CD14-positive monocyte (primary cell): ENCODE measurements at regions not wholly inside any gene's neighbourhood (a gene's known extent, or its start where the extent isn't known, plus 50 kb on each side); places are given as distances from the start of the nearest gene placed in this dataset.
A peak's percentile ranks its signal among the peaks of the same experiment; 100 is the strongest.

Experiments used
- DNase-seq, 3 donors: peaks; one replicate each; pipeline ENCODE4 v3.0.0-alpha.2; 2011 to 2022
- H2AFZ ChIP-seq: 2 replicates; pipeline ENCODE4 v1.6.0; 2012; ENCODE audit warnings: mild to moderate bottlenecking, low read depth, low read length, inconsistent platforms; ENCODE audit not compliant: insufficient read depth, poor library complexity, severe bottlenecking
- H3K27ac ChIP-seq, 2 donors: 1 replicate in 1 of 2; 2 replicates in 1 of 2; pipeline ENCODE4 v1.5.1; 2012 to 2013; ENCODE audit warnings: low read length in 2 of 2, control low read depth in 1 of 2, inconsistent platforms in 1 of 2, low read depth in 1 of 2, mild to moderate bottlenecking in 1 of 2
- H3K27me3 ChIP-seq, 2 donors: one replicate each; pipeline versions ENCODE4 v1.6.0 to v1.6.1; 2011 to 2013; ENCODE audit warnings: low read length in 2 of 2; ENCODE audit not compliant: control insufficient read depth in 2 of 2, insufficient read depth in 2 of 2
- H3K36me3 ChIP-seq, 2 donors: replicated peaks in 1 of 2; 1 replicate in 1 of 2; 2 replicates in 1 of 2; pipeline versions ENCODE4 v1.5.1 to v1.6.1; 2012 to 2013; ENCODE audit warnings: low read length in 2 of 2, control low read depth in 1 of 2, inconsistent platforms in 1 of 2, mild to moderate bottlenecking in 1 of 2; ENCODE audit not compliant: insufficient read depth in 2 of 2, control insufficient read depth in 1 of 2
- H3K4me1 ChIP-seq, 2 donors: 1 replicate in 1 of 2; 2 replicates in 1 of 2; pipeline versions ENCODE4 v1.5.1 to v1.6.1; 2012 to 2013; ENCODE audit warnings: low read length in 2 of 2, control low read depth in 1 of 2, inconsistent platforms in 1 of 2, mild to moderate bottlenecking in 1 of 2, moderate library complexity in 1 of 2; ENCODE audit not compliant: insufficient read depth in 2 of 2, control insufficient read depth in 1 of 2
- H3K4me2 ChIP-seq: replicated peaks from 2 replicates; pipeline ENCODE3; 2012; ENCODE audit warnings: low read length, moderate library complexity, mild to moderate bottlenecking; ENCODE audit not compliant: poor library complexity, severe bottlenecking; ENCODE audit errors: extremely low read depth
- H3K4me3 ChIP-seq, 3 experiments: fragments of 200-600 bp in 1 of 3; sonication (generic) in 1 of 3; replicated peaks in 1 of 3; 1 replicate in 2 of 3; 2 replicates in 1 of 3; pipeline ENCODE4 v1.5.1; 2011 to 2013; ENCODE audit warnings: low read length in 3 of 3, mild to moderate bottlenecking in 3 of 3, control low read depth in 2 of 3, low read depth in 2 of 3, inconsistent platforms in 1 of 3, moderate library complexity in 1 of 3
- H3K79me2 ChIP-seq: 2 replicates; pipeline ENCODE4 v1.6.0; 2012; ENCODE audit warnings: mild to moderate bottlenecking, control low read depth, inconsistent platforms, low read length, moderate library complexity; ENCODE audit not compliant: insufficient read depth
- H3K9ac ChIP-seq: 2 replicates; pipeline ENCODE4 v1.6.0; 2017; ENCODE audit warnings: low read length, mild to moderate bottlenecking; ENCODE audit not compliant: insufficient read depth, poor library complexity, severe bottlenecking
- H3K9me3 ChIP-seq, 2 donors: replicated peaks in 1 of 2; 1 replicate in 1 of 2; 2 replicates in 1 of 2; pipeline versions ENCODE4 v1.5.1 to v1.6.1; 2012 to 2013; ENCODE audit warnings: low read length in 2 of 2, control low read depth in 1 of 2; ENCODE audit not compliant: control insufficient read depth in 1 of 2, insufficient read depth in 1 of 2
- H4K20me1 ChIP-seq: 2 replicates; pipeline ENCODE4 v1.6.0; 2012; ENCODE audit warnings: mild to moderate bottlenecking, low read length, control low read depth, moderate library complexity; ENCODE audit not compliant: insufficient read depth
- H3K27ac Mint-ChIP-seq, 7 donors: one replicate each; pipeline ENCODE4 v1.8.0; 2020; ENCODE audit warnings: mild to moderate bottlenecking in 7 of 7, mixed read lengths in 7 of 7, moderate library complexity in 6 of 7, inconsistent platforms in 2 of 7
- H3K27me3 Mint-ChIP-seq, 3 donors: one replicate each; pipeline ENCODE4 v1.8.0; 2021 to 2022; ENCODE audit warnings: low read depth in 3 of 3, mild to moderate bottlenecking in 3 of 3, mixed read lengths in 3 of 3, moderate library complexity in 3 of 3, inconsistent platforms in 1 of 3
- H3K36me3 Mint-ChIP-seq, 2 donors: one replicate each; pipeline ENCODE4 v1.8.0; 2020; ENCODE audit warnings: mixed read lengths in 2 of 2, inconsistent platforms in 1 of 2, mild to moderate bottlenecking in 1 of 2
- H3K4me1 Mint-ChIP-seq: one replicate; pipeline ENCODE4 v1.8.0; 2020; ENCODE audit warnings: mild to moderate bottlenecking, mixed read lengths
- H3K4me3 Mint-ChIP-seq, 2 donors: one replicate each; pipeline ENCODE4 v1.8.0; 2020; ENCODE audit warnings: mild to moderate bottlenecking in 2 of 2, mixed read lengths in 2 of 2, moderate library complexity in 1 of 2
- H3K9me3 Mint-ChIP-seq, 7 donors: one replicate each; pipeline ENCODE4 v1.8.0; 2020 to 2022; ENCODE audit warnings: mixed read lengths in 7 of 7, mild to moderate bottlenecking in 6 of 7, moderate library complexity in 6 of 7, inconsistent platforms in 2 of 7
- CTCF ChIP-seq: fragments of 200-600 bp; IDR thresholded peaks from one replicate; pipeline ENCODE4 v1.8.0; 2022; ENCODE audit warnings: antibody characterized with exemption, mild to moderate bottlenecking
- WGBS: methylation state at CpG from one replicate; pipeline ENCODE4 v1.1.5; 2013; ENCODE audit warnings: missing lambda C conversion rate; ENCODE audit not compliant: insufficient coverage; 5-methylcytosine and 5-hydroxymethylcytosine counted together
- intact Hi-C, 2 donors: fragments of 100-400 bp; cut with micrococcal nuclease; formaldehyde crosslinking; loops; one replicate each; pipeline versions ENCODE4 v1.15.0 to v1.15.1; 2023

- Mint-ChIP-seq H3K36me3 (no peaks in the 10 kb centered on the region), H3K9me3 (peaks cover 0 to 5% (median 3%) of the 10 kb centered on the region in 7 donors)
- peak overlapping the region in 1 of 2 donors; percentile 56 for H3K27ac ChIP-seq
Measured at GRCh38 chr6:25179051-25179778, 100.0 kb upstream of the CARMIL1 start.

More at GRCh38 chr6:25179051-25179778, 100.0 kb upstream of the CARMIL1 start:
- H3K27me3 Mint-ChIP-seq = peaks cover 0 to 9% (median 4%) of the 10 kb centered on the region in 3 donors
- no CpG with 5 or more reads among the region's 4 CpGs for WGBS
- Histone ChIP-seq H4K20me1 (no peaks in the 10 kb centered on the region), H3K4me1 (peaks cover 42 to 61% of the 10 kb centered on the region in 2 donors), H3K9me3 (no peaks in the 10 kb centered on the region), H3K4me3 (peak overlapping the region in 2 of 3 experiments; percentile 19 to 62), H3K27me3 (no peaks in the 10 kb centered on the region), H3K36me3 (no peaks in the 10 kb centered on the region), H3K9ac (peak overlapping the region; percentile 9), H3K79me2 (no peaks in the 10 kb centered on the region), H3K4me2 (peak overlapping the region; percentile 64), H2AFZ (peak overlapping the region; percentile 71)
- DNase-seq = no peak
- H3K27ac Mint-ChIP-seq = peak overlapping the region in 5 of 7 donors; percentile 23 to 76 (median 68)
- intact Hi-C loops = loop anchor here in 1 of 2 donors (10.0 kb wide), 1 partner anchor 54 kb away; no protein-coding TSS in a partner anchor
- peak overlapping the region; percentile 54 to 67 for H3K4me3 Mint-ChIP-seq
- H3K4me1 Mint-ChIP-seq = peaks cover 69% of the 10 kb centered on the region
- TF ChIP-seq CTCF = no peak
